Stimulated activated CD4-positive, alpha-beta T cell treated with anti-CD3 and anti-CD28 coated beads, Interleukin-4, amount 100 ng/mL, for 24 hours (primary cell): ENCODE measurements at regions not wholly inside any gene's neighbourhood (a gene's known extent, or its start where the extent isn't known, plus 50 kb on each side); places are given as distances from the start of the nearest gene placed in this dataset.
"Not testable (repeated sequence)": the region's sequence is repeated elsewhere in the genome, so short reads cannot be mapped to it uniquely, and the experiment has no call there.

Source experiments
- DNase-seq: peaks from one replicate; pipeline ENCODE4 v3.0.0-alpha.2; 2020

DNA sequence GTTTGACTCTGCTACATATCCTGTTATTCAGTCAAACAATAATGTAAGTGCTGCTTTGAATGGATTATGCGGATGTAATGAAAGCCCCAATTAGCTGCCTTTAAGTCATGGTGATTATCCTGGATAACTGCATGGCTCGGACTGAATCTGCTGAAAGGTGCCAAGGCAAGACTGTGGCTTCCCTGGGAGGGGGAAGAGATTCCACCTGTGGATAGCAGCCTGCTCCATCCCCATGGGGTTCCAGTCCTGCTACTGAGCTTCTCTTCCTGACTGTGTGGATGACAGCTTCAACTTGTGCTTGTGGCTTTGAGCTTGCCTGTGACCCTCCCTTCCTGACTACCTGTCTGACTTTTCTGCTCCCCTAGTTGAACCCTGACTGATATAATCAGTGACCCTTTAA is 540.0 kb upstream of the GYPC start:
- DNase-seq, result no peak

DNA sequence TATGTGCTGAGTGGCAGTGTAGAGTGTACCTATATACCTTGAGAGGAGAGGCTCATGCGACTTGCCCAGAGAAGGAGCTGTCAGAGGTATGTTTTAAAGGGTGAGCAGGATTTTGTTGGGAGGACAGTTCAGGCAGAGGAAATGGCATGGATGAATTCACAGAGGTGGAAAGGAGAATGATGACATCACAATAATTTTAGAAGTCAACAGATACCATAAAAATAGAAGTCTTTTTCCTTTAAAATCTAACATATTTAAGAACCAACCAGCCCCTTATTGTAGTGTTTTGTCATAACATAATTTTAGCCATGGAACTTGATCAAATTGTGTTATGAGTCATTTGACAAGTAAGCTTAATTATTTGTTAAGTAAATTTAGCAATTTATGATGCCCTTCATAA is 538.1 kb upstream of the GYPC start:
- DNase-seq, result no peak

DNA sequence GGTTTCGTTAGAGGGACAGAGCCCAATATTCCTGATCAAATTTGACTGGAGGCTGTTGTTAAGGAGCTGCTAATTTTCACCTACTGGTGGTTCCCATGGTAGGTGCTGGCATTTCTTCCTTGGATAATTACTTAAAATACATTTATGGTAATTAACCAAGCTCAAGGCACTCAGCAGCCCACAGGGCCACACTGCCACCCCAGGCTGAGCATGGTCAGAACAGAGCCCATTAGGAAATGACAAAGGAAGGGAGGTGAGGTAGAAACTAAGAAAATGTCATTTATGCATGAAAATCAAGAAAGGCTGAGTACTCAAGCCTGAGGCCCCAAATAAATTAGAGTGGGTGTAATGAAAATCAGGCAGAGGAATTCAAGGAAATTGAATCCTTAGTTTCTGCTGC is 510.2 kb upstream of the GYPC start:
- no peak for DNase-seq

DNA sequence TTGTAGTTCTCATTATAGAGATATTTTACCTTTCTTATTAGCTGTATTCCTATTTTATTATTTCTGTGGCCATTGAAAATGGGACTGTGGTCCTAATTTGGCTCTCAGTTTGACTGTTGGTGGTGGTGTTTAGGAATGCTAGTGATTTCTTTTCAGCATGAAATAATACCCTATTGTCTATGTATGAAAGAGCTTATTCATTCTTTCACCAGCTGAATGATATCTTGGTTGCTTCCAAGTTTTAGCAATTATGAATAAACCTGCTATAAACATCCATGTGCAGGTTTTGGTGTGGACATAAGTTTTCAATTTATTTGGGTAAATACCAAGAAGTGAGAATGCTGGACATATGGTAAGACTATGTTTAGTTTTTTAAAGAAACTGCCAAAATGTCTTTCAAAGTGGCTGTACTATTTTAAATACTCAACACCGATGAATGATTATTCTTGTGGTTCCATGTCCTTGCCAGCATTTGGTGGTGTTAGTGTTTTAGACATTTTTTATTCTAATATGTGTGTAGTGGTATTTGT is 501.6 kb upstream of the GYPC start:
- DNase-seq, result no peak

DNA sequence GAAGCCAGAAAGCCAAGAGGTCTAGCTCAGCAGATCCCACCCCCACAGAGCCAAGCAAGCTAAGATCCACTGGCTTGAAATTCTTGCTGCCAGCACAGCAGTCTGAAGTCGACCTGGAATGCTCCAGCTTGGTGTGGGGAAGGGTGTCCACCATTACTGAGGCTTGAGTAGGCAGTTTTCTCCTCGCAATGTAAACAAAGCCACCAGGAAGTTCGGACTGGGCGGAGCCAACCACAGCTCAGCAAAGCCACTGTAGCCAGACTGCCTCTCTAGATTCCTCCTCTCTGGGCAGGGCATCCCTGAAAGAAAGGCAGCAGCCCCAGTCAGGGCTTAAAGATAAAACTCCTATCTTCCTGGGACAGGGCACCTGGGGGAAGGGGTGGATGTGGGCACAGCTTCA is 495.0 kb upstream of the GYPC start:
- not testable (repeated sequence) for DNase-seq

DNA sequence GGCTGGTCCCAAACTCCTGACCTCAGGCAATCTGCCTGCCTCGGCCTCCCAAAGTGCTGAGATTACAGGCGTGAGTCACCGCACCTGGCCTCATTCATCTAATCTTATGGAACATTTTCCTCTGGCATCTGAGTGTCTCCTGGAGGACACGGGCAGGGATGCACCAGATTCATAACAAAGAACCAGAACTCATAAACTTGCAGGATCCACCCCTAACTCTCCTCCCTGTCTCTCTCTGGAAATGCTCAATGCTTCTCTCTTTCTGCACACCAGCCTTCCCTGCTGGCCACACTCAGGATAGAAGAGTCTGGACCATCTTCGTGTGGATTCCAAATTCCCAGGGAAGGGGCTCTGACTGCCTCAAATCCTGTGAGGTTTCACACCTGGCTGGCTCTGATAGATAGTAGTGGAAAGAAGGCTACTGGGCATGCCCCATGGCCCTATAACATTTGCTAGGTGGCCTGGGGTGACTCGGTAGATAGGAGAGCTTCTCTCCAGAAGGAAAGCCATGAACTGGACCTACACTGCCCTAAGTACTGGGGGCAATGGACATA is 483.2 kb upstream of the GYPC start:
- DNase-seq, result no peak

DNA sequence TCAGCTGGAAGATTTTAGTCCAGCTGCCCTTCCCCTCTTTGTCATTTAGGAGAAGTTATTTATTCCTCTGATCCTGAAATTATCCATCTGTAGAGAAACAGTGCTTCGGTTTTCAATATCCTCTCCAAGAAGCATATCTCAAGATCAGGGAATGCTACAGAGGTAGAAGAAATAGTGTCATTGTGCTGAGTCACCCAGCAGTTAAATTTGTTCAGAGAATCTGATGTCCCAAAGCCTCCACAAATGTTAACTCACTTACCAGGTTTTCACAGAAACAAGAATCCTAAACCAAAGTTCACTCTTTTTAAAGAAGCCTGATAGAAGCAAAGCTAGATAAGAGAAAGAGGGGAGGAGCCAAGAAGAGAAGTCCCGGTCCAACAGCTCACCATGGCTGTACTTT is 480.7 kb upstream of the GYPC start:
- DNase-seq, result no peak

DNA sequence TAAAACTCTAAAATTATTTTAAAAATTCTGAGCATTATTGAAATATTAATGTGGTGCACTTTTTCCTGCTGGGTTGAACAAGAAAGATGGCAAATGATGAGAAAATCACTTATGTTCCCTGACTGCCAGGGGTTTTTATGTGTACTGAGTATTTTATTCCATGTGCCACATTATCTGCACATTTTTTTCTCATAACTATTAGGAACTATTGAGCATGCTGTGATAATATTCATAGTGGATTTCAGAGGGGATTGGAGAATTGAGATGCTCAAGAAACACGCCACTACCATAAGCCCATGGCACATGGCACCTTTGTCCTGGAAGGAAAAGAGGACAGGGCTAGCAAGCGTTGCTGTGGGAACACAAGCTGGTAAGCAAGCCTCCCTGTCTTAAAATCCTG is 478.5 kb upstream of the GYPC start:
- no peak for DNase-seq

DNA sequence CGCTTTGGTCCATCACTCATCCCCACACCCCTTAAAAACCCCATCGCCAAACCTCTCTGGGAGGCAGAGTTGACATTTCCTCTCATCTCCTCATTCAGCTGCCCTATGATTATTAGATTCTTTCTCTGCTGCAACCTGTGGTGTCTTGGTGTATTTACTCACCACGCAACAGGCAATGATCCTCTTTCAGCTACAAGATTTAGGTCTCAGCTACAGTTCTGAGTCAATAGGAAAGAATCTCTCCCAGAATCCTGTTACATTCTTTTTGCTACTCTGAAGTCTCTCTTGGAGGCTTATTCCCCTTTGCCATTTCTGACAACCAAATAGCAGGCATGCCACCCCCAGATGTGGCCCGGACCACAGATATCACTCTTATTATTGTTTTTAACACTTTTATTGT is 468.3 kb upstream of the GYPC start:
- DNase-seq, result no peak

DNA sequence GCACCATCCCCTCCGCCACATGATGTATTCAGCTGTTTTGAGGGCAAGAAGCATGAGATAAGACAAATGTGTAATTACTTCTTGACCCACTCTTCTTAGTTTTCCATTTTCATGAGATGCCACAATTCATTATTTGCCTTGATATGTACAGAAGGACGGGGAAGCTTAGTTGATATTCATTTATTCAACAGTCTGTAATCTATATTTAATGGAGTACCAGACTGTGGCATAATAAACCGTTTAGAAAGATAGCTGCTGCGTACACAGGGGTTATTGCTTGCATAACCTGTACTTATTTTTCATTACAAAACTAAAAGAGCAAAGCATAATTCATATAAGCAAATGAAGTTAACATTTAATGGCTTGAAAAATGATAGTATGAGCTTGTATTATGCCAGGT is 466.4 kb upstream of the GYPC start:
- no peak for DNase-seq

DNA sequence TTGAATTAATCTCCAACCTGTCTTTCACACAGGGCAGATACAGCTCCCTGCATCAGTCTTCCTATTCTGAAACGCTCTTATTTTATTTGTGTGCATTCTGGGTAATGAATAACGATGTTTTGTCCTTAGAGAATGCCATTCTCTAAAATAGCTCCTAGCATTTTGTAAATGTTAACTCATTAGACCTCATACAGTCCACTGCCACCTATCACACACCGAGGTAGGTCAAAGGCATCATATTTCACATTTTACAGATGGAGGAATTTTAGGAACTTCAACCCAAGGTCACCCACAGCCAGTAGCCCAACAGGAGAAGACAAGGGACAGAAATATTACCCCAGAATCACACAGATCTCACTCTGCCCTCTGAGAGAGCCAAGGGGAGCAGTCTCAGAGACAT is 455.4 kb upstream of the GYPC start:
- no peak for DNase-seq

DNA sequence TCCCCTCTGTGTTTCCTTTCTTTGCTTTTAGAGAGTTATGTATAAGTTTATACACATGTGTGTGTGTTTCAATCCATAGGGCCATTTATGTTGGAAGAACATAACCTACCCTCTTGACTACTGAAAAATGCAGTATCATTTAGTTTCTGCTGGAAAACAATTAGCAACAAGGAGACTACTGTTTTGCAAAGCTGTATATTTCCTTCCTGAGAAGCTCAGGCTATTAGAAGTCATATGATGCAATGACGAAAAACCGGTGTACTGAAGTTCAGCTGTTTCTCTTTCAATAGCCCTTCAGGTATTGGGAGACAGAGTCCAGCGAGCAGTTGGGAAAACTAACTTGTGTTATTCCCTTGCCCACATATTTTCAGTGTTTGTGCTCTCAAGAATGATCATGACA is 447.7 kb upstream of the GYPC start:
- DNase-seq, result no peak

DNA sequence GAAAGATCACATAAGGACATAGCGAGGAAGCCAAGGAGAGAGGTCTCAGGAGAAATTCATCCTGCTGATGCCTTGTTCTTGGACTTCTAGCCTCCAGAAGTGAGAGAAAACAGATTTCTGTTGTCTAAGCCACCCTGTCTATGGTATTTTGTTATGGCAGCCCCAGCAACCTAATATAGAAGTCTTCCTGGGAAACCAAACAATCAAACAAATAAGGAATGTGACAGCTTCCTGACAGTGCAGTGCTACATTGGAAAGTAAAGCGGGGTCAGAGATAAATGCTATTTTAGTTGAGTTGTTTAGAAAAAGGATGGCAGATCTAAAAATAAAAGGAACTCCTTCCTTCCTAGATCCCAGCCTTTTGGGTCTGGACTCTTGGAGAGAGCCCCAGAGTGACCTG is 443.2 kb upstream of the GYPC start:
- DNase-seq, result no peak

DNA sequence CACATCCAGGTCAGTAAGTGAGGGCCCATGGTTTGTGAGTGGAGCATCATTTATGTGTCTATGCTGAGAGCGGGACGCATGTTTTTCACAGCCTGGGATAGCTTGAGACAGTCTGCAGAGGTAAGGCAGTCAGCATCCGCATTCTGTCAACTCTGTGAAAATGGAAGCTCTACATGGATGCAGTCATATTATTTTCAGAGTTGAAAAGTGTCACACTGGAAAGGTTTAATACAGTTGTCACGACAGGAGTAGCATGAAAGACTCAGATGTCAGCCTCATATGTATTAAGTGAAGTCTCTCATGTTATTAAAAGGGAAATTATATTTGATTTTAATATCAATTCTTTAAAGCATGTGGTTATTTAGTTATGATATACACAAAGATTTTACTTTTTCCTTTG is 436.9 kb upstream of the GYPC start:
- no peak for DNase-seq

DNA sequence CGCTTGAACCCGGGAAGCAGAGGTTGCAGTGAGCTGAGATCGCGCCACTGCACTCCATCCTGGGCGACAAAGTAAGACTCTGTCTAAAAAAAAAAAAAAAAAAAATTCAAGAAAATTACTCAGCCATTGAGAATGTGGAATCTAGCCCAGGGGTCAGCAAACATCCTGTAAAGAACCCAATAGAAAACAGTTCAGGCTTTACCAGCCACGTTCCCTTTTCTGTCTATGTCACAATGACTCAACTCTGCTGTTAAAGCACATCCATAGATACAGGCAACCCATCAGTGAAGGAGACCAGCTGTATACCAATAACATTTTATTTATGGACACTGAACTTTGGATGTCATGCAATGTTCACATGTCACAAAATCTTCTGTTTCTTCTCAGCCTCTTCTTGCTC is 435.6 kb upstream of the GYPC start:
- no peak for DNase-seq

DNA sequence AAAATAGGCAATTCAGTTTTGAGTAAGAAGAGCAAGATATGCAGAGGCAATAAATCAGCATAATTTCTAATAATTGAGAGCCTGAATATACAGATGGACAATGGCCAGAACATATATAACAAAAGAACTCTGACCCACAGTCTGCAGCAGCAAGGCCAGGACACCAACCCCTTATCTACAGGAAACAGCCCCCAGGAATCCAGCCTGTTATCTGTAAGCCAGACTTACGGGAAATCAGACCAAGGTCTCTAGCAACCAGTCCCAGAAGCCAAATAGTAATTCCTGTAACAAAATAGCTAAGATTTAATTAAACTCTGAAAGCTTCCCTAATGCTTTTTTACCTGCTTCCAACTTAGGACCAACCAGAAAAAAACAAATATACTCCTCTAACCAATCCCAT is 434.5 kb upstream of the GYPC start:
- no peak for DNase-seq

DNA sequence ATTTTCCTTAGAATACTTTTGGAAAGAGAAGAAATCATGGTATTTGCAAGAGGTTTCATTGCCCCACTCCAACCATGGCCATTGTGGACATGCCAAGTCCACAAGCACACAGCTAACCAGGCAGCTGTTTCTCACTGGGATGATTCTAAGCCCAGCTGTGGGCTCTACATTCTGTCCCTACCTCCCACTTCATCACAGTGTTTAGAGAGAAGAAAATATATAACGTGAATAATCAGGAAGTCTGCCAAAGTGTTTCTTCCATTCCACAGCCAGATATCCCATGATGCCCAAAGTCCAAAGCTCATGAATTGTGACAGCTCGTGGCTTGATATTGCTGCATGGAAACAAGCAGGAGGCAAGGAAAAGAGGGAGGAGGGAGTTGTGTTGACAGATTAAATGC is 433.7 kb upstream of the GYPC start:
- no peak for DNase-seq

DNA sequence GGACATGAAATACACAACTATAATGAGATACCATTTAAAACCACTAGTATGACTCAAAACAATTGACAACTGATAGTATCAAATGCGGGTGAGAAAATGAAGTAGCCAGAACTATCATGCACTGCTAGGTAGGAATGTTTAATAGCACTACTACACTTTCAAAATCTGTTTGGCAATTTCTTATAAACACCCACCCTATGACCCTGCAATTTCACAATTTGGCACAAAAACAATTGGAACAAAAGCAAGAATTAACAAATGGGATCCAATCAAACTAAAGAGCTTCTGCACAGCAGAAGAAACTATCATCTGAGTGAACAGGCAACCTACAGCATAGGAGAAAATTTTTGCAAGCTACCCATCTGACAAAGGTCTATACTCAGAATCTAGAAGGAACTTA is 431.2 kb upstream of the GYPC start:
- DNase-seq, result no peak

DNA sequence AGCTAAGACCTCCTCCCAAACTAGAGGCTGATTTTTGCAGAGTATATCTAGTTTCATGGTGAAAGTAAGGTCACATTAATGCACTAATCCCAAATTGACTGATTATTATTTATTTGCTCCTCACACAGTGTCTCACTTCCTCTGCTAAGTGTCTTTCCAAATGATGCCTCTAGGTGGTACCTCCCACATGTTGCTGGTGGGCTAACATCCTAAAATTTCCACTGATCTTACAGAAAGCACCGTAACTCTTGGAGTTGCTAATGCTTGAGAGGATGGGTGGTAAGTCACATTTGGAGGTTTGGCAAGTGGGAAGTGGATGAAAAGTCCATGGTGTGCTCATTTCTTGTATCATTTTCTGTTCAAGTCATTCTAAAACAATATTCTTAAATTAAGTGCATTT is 428.7 kb upstream of the GYPC start:
- no peak for DNase-seq

DNA sequence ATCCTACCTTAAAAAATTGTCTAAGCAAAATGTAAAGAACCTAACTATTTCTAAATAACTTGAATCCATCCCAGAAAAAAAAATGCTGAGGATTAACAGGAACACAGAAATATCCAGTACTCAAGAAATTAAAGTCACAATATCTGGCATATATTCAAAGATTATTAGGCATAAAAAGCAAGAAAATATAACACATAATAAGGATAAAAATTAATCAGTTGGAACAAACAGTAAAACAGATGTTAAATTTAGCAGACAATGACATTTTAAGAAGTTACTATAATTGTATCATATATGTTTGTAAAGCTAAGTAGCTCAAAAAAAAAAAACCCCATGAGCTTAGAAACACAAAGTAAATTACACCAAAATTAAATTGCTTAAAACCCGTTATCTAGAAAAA is 427.4 kb upstream of the GYPC start:
- DNase-seq, result no peak

DNA sequence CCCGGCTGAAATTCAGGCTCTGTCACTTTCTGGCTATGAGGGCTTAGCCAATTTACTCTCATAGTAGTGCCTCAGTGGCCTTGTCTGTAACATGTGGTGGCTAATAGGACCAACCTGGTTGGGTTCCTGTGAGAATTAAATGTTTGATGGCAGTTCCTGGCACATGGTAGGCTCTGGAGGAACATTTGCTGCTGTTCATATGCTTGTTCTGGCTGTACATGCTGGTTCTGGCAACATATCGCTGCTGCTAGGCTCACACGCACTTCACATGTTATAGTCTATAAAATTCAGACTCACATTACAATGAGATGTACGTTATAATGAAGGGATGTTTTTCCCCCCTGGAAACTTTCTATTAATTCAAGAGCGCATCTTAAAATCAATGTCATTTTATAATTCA is 417.7 kb upstream of the GYPC start:
- no peak for DNase-seq

DNA sequence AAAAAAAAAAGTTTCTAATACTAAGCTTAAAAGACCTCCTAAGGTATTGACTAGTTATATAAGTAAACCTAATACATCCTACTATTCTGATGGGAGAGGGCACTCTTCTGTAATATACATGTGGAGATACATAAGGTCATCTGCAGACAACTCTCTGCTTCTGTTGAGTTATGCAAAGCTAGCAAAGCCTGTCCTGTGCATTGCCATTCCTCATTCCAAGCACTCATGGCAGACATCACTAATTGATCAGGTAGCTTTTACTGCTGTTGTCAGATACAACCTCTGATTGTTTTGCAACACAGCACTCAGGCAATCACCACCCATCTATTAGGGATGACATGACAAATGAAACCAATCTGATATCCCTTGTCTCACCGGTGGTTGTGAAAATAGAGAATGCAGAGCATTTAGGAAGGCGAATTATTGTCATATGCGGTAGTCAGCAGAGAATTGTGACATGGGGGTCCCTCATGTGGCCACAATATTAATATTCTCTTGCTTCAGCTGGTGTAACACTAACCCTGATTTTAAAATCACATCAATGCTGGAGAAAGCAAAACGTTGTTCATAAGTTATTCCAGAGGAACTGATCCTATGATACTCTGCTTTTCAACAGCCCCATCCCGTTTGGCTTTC is 416.5 kb upstream of the GYPC start:
- no peak for DNase-seq

DNA sequence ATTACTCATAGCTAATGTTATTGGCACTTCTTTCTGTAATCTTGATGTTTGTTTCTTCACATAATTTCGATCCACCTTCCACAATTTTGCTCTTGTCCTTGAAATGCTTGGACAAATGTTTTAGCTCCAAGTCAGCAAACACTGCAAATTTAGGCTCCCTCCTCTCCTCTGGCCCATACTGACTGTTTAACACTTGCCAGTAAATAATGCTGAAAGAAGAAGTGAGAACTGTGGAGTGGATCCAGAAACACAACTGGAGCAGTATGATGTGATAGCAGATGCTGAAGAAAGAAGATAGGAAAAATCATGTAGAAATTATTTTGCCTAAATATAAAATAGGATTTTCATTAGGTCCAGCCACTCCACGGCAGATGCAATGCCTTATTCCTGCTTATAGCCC is 415.0 kb upstream of the GYPC start:
- DNase-seq, result no peak

DNA sequence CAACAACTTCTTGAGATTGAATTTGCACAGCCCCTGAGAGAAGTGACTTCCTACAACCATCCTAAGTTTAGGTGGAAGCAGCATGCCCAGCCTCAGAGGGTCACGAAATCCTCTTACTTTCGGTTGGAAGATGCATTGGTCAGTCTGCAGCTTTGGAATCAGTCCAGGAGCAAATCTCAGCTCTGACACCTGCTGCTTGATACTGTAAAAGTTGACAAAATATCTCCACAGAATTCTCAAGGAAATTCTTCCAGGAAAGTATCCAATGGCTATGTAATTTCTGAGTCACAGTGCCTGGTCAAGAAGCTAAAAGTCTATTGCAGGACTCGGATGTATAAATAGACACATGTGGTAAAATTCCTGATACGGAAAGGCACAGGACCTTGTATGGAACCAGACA is 414.5 kb upstream of the GYPC start:
- DNase-seq, result no peak

DNA sequence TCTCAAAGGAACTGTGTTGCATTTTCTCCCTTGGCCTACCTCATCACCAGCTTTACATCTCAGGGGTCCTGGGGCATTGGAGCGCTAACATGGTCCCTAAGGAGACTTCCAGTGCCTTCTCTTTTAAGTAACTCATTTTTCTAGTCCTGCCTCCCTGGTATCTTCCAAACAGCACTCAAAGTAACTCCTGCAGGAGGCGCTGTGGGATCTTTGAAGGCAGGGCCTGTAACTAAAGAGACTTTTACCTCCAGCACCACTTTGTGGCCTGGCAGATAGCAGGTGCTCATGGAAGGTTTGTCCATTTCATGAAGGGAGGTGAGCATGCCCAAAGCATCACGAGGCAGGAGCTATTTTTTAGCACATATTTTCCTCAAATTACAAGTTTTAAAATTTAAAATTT is 411.0 kb upstream of the GYPC start:
- DNase-seq, result peak; percentile 36
